HS-5 (cell line): ENCODE measurements at regions not wholly inside any gene's neighbourhood (a gene's known extent, or its start where the extent isn't known, plus 50 kb on each side); places are given as distances from the start of the nearest gene placed in this dataset.

Source experiments
- DNase-seq: peaks from one replicate; pipeline ENCODE4 v3.0.0-alpha.2; 2012; ENCODE audit warnings: low read depth

- DNase-seq: no peak
Observed at GRCh38 chr2:173770947-173771678, 194.1 kb downstream of the SP3 start.

- DNase-seq: no peak
Observed at GRCh38 chr2:173772205-173772604, 193.0 kb downstream of the SP3 start.

- no peak for DNase-seq
Observed at GRCh38 chr2:173773076-173773475, 192.1 kb downstream of the SP3 start.

GRCh38 chr2:173775440-173775839 lies 189.7 kb downstream of the SP3 start:
- DNase-seq: no peak

- no peak for DNase-seq
Observed at GRCh38 chr2:173782681-173783080, 182.5 kb downstream of the SP3 start.

GRCh38 chr2:173783382-173783781 lies 181.8 kb downstream of the SP3 start:
- no peak for DNase-seq

GRCh38 chr2:173785813-173786212 lies 179.4 kb downstream of the SP3 start:
- DNase-seq: no peak

GRCh38 chr2:173791502-173791901 lies 173.7 kb downstream of the SP3 start:
- no peak for DNase-seq

- DNase-seq: no peak
Observed at GRCh38 chr2:173792166-173792565, 173.0 kb downstream of the SP3 start.

GRCh38 chr2:173792741-173793140 lies 172.4 kb downstream of the SP3 start:
- DNase-seq: no peak

GRCh38 chr2:173793709-173794565 lies 171.2 kb downstream of the SP3 start:
- DNase-seq: no peak

- no peak for DNase-seq
Observed at GRCh38 chr2:173797586-173798263, 167.4 kb downstream of the SP3 start.

GRCh38 chr2:173802518-173802917 lies 162.7 kb downstream of the SP3 start:
- DNase-seq: no peak

- DNase-seq: no peak
Observed at GRCh38 chr2:173803449-173803848, 161.7 kb downstream of the SP3 start.

GRCh38 chr2:173806761-173807160 lies 158.4 kb downstream of the SP3 start:
- DNase-seq: no peak

GRCh38 chr2:173808718-173809117 lies 156.5 kb downstream of the SP3 start:
- DNase-seq: no peak

GRCh38 chr2:173812321-173812720 lies 152.9 kb downstream of the SP3 start:
- DNase-seq: no peak

GRCh38 chr2:173814306-173814705 lies 150.9 kb downstream of the SP3 start:
- no peak for DNase-seq

GRCh38 chr2:173815772-173816171 lies 149.4 kb downstream of the SP3 start:
- no peak for DNase-seq

GRCh38 chr2:173817582-173817981 lies 147.6 kb downstream of the SP3 start:
- DNase-seq: no peak

- DNase-seq: no peak
Observed at GRCh38 chr2:173818285-173818684, 146.9 kb downstream of the SP3 start.

- no peak for DNase-seq
Observed at GRCh38 chr2:173819852-173820251, 145.3 kb downstream of the SP3 start.

- DNase-seq: no peak
Observed at GRCh38 chr2:173821451-173821850, 143.7 kb downstream of the SP3 start.
